ENCODE measurements at regions not wholly inside any gene's neighbourhood (a gene's known extent, or its start where the extent isn't known, plus 50 kb on each side); places are given as distances from the start of the nearest gene placed in this dataset.

DNA sequence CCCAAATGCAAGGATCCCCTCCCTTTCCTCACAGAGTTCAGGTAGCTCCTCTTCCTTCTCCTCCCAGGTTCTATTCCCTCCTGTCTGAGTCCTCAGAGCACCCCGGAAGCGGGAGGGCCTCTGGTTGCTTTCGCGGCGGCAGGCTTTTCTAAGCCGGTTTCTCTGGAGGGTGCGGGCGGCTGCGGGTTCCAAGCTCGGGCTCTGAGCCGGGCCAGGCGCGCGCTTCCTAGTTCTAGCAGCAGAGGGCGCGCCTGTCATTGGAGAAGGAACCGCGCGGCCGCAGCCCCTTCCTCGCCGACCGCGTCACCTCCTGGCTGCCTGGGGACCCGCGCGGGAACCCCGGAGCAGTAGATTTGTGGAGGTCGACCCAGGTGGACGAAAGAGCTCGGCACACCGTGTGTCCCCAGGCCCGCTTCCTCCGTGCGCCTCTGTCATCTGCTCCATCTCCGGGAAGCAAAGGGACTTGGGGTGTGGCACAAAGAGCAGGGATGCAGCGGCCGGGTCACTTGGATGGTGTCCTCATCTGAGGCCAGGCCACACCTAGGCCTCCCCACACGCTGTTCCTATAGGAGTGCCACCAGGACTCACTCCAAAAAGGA is 389.0 kb upstream of the PODXL start:
- no peak overlapping the region for H3K27ac Mint-ChIP-seq
- Histone ChIP-seq H3K27ac (no peak overlapping the region), H3K27me3 (peaks cover 46% of the 10 kb centered on the region), H3K4me3 (no peak overlapping the region), H2AFZ (replicated peaks) (peak overlapping the region; percentile 74), H3K9ac (no peak overlapping the region), H3K4me1 (peaks cover 9% of the 10 kb centered on the region), H3K4me2 (peak overlapping the region; percentile 57), H4K20me1 (ENCODE audit: low read depth) (no peaks in the 10 kb centered on the region), H3K36me3 (no peaks in the 10 kb centered on the region), H3K9me3 (ENCODE audit: low read depth) (no peaks in the 10 kb centered on the region), H3K79me2 (ENCODE audit: low read depth) (no peaks in the 10 kb centered on the region), H3F3A (ENCODE audit: low read depth) (no peaks in the 10 kb centered on the region)
- no peak overlapping the region for H3K4me3 Mint-ChIP-seq
- peaks cover 31% of the 10 kb centered on the region for H3K27me3 Mint-ChIP-seq (ENCODE audit: insufficient read depth, low read depth)
- H3K36me3 Mint-ChIP-seq: no peaks in the 10 kb centered on the region
- peaks cover 7% of the 10 kb centered on the region for H3K9me3 Mint-ChIP-seq
- peaks cover 13% of the 10 kb centered on the region for H3K4me1 Mint-ChIP-seq
- TF ChIP-seq EZH2phosphoT487 (IDR thresholded peaks at IDR 0.05) (peak; percentile 27), EZH2 (IDR thresholded peaks at IDR 0.05) (no peak)
- TF ChIP-seq, protein P1, sequence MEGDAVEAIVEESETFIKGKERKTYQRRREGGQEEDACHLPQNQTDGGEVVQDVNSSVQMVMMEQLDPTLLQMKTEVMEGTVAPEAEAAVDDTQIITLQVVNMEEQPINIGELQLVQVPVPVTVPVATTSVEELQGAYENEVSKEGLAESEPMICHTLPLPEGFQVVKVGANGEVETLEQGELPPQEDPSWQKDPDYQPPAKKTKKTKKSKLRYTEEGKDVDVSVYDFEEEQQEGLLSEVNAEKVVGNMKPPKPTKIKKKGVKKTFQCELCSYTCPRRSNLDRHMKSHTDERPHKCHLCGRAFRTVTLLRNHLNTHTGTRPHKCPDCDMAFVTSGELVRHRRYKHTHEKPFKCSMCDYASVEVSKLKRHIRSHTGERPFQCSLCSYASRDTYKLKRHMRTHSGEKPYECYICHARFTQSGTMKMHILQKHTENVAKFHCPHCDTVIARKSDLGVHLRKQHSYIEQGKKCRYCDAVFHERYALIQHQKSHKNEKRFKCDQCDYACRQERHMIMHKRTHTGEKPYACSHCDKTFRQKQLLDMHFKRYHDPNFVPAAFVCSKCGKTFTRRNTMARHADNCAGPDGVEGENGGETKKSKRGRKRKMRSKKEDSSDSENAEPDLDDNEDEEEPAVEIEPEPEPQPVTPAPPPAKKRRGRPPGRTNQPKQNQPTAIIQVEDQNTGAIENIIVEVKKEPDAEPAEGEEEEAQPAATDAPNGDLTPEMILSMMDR (IDR thresholded peaks at IDR 0.05): peak; percentile 91
- peak; percentile 92 for DNase-seq (ENCODE audit: low spot score)

DNA sequence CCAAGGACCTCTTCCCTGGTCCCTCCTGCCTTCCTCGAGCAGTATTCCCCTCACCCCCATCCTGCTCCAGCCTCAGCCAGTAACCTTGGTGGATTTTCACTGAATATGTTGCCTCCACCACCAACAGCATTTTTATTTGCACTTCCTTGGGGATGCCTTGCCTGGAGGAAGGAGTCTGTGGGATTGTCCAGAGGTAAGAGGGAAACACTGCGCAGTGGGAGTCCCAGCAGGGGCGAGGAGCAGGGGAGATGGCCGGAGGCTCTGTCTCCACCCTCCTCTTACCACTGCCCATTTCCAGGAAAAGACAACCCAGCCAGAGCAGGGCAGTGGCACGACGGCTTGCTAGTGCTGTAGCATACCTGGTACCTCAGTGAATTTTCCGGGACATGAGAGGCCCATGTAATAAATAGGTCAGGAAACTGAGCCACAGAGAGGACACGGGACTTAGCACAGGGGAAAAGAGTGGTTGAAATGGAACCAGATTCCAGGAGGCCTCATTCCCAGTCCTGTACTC is 388.2 kb upstream of the PODXL start:
- Histone ChIP-seq H3K27me3 (peaks cover 46% of the 10 kb centered on the region), H3K79me2 (ENCODE audit: low read depth) (no peaks in the 10 kb centered on the region), H3K4me1 (peaks cover 9% of the 10 kb centered on the region), H3K9ac (no peak overlapping the region), H3F3A (ENCODE audit: low read depth) (no peaks in the 10 kb centered on the region), H3K4me2 (no peak overlapping the region), H3K27ac (no peak overlapping the region), H3K4me3 (no peak overlapping the region), H4K20me1 (ENCODE audit: low read depth) (no peaks in the 10 kb centered on the region), H2AFZ (replicated peaks) (peak overlapping the region; percentile 74), H3K36me3 (no peaks in the 10 kb centered on the region), H3K9me3 (ENCODE audit: low read depth) (no peaks in the 10 kb centered on the region)
- Mint-ChIP-seq H3K36me3 (no peaks in the 10 kb centered on the region), H3K9me3 (peaks cover 7% of the 10 kb centered on the region), H3K27ac (no peak overlapping the region), H3K4me1 (peaks cover 13% of the 10 kb centered on the region), H3K27me3 (ENCODE audit: insufficient read depth, low read depth) (peaks cover 29% of the 10 kb centered on the region), H3K4me3 (no peak overlapping the region)
- TF ChIP-seq, protein P1 (IDR thresholded peaks at IDR 0.05): no peak
- no peak for TF ChIP-seq EZH2 (IDR thresholded peaks at IDR 0.05)
- TF ChIP-seq EZH2phosphoT487 (IDR thresholded peaks at IDR 0.05): no peak
- DNase-seq (ENCODE audit: low spot score): no peak

DNA sequence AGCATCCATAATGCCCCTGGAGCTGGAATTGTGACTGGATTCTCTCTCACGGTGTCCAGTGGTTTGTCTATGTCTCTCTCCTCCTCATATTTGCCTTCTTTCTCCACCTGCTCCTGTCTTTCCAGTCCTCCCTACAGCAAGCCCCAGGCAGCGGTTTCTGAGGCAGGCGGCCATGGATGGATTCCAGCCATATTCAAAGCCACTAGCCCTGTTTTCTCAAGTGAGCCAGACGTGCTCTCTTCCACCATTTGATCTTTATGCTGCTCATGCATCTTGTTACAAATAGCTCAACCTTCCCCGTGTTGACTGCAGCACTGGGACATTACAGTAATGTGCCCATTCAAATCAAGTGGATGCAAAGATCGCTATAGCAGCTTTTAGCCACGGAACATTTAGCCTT is 387.2 kb upstream of the PODXL start:
- H3K4me1 Mint-ChIP-seq: peaks cover 11% of the 10 kb centered on the region
- H3K9me3 Mint-ChIP-seq: peaks cover 7% of the 10 kb centered on the region
- no peak overlapping the region for H3K4me3 Mint-ChIP-seq
- H3K79me2 ChIP-seq (ENCODE audit: low read depth): no peaks in the 10 kb centered on the region
- TF ChIP-seq EZH2 (IDR thresholded peaks at IDR 0.05): no peak
- TF ChIP-seq, protein P1 (IDR thresholded peaks at IDR 0.05): no peak
- TF ChIP-seq EZH2phosphoT487 (IDR thresholded peaks at IDR 0.05): no peak
- no peaks in the 10 kb centered on the region for H3F3A ChIP-seq (ENCODE audit: low read depth)
- no peaks in the 10 kb centered on the region for H3K9me3 ChIP-seq (ENCODE audit: low read depth)
- peaks cover 29% of the 10 kb centered on the region for H3K27me3 Mint-ChIP-seq (ENCODE audit: insufficient read depth, low read depth)
- peaks cover 46% of the 10 kb centered on the region for H3K27me3 ChIP-seq
- H4K20me1 ChIP-seq (ENCODE audit: low read depth): no peaks in the 10 kb centered on the region
- no peak overlapping the region for H2AFZ ChIP-seq (replicated peaks)
- H3K4me2 ChIP-seq: no peak overlapping the region
- H3K36me3 ChIP-seq: no peaks in the 10 kb centered on the region
- H3K4me1 ChIP-seq: peaks cover 7% of the 10 kb centered on the region
- H3K4me3 ChIP-seq: no peak overlapping the region
- no peak overlapping the region for H3K27ac Mint-ChIP-seq
- H3K9ac ChIP-seq: no peak overlapping the region
- no peaks in the 10 kb centered on the region for H3K36me3 Mint-ChIP-seq
- DNase-seq (ENCODE audit: low spot score): no peak
- no peak overlapping the region for H3K27ac ChIP-seq
